ENCODE measurements at regions not wholly inside any gene's neighbourhood (a gene's known extent, or its start where the extent isn't known, plus 50 kb on each side); places are given as distances from the start of the nearest gene placed in this dataset.

DNA sequence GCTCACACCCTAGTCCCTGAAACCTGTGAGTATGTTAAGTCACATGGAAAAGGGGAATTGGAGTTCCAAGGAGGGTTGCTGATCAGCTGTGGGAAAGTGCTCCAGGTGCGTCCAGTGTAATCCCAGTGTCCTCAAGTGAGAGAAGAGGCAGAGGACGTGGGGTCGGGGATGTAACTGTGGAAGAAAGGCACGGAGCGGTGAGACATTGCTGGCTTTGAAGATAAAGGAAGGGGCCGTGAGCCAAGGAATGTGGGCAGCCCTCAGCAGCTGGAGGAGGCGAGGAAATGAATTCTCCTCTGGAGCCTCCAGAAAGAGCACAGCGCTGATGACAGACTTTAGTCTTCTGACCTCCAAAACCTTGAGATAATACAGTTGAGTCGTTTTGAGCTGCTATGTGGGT, 191.6 kb upstream of the TMEM132C start:
- Mint-ChIP-seq H3K27me3 (ENCODE audit: insufficient read depth, unreplicated experiment) (no peaks in the 10 kb centered on the region), H3K4me1 (ENCODE audit: insufficient read depth, unreplicated experiment) (no peaks in the 10 kb centered on the region), H3K4me3 (ENCODE audit: unreplicated experiment) (no peak overlapping the region), H3K27ac (ENCODE audit: low read depth, unreplicated experiment) (no peak overlapping the region), H3K9me3 (ENCODE audit: unreplicated experiment) (peaks cover 39% of the 10 kb centered on the region), H3K36me3 (ENCODE audit: insufficient read depth, unreplicated experiment) (peaks cover 5% of the 10 kb centered on the region)
- intact Hi-C loops (cut with micrococcal nuclease) = no loop called here
- ChIA-PET CTCF (no interaction called here), POLR2A (no interaction called here)
- no TSS peak for BruUV-seq (replicated peaks)
- DNase-seq (ENCODE audit: unreplicated experiment) = no peak
- TF ChIP-seq, protein P1, sequence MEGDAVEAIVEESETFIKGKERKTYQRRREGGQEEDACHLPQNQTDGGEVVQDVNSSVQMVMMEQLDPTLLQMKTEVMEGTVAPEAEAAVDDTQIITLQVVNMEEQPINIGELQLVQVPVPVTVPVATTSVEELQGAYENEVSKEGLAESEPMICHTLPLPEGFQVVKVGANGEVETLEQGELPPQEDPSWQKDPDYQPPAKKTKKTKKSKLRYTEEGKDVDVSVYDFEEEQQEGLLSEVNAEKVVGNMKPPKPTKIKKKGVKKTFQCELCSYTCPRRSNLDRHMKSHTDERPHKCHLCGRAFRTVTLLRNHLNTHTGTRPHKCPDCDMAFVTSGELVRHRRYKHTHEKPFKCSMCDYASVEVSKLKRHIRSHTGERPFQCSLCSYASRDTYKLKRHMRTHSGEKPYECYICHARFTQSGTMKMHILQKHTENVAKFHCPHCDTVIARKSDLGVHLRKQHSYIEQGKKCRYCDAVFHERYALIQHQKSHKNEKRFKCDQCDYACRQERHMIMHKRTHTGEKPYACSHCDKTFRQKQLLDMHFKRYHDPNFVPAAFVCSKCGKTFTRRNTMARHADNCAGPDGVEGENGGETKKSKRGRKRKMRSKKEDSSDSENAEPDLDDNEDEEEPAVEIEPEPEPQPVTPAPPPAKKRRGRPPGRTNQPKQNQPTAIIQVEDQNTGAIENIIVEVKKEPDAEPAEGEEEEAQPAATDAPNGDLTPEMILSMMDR (IDR thresholded peaks at IDR 0.05; ENCODE audit: unreplicated experiment) = no peak

DNA sequence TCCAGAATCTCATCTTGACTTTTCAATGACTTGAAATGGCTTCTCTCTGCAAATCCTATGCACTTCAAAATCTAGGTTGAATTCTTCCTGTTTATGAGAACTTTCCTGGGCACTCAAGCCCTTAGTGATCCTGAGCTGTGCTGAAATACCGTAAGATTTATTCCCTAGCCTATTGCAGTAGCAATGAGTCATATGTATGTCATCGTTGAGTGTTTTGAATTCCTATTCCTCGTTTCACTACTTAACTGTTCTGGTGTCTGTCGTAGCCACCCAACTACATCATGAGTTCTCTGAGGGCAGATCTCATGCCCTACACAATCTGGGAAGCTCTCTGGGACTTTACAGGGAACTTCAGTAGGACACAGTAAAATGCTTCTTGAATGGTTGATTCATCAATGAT, 190.8 kb upstream of the TMEM132C start:
- BruUV-seq (replicated peaks) = no TSS peak
- POLR2A ChIA-PET = no interaction called here
- CTCF ChIA-PET = no interaction called here
- TF ChIP-seq, protein P1 (IDR thresholded peaks at IDR 0.05; ENCODE audit: unreplicated experiment) = no peak
- Mint-ChIP-seq H3K9me3 (ENCODE audit: unreplicated experiment) (peaks cover 39% of the 10 kb centered on the region), H3K4me3 (ENCODE audit: unreplicated experiment) (no peak overlapping the region), H3K36me3 (ENCODE audit: insufficient read depth, unreplicated experiment) (peaks cover 5% of the 10 kb centered on the region), H3K4me1 (ENCODE audit: insufficient read depth, unreplicated experiment) (no peaks in the 10 kb centered on the region), H3K27me3 (ENCODE audit: insufficient read depth, unreplicated experiment) (no peaks in the 10 kb centered on the region), H3K27ac (ENCODE audit: low read depth, unreplicated experiment) (no peak overlapping the region)
- intact Hi-C loops (cut with micrococcal nuclease) = no loop called here
- peak; percentile 11 for DNase-seq (ENCODE audit: unreplicated experiment)

DNA sequence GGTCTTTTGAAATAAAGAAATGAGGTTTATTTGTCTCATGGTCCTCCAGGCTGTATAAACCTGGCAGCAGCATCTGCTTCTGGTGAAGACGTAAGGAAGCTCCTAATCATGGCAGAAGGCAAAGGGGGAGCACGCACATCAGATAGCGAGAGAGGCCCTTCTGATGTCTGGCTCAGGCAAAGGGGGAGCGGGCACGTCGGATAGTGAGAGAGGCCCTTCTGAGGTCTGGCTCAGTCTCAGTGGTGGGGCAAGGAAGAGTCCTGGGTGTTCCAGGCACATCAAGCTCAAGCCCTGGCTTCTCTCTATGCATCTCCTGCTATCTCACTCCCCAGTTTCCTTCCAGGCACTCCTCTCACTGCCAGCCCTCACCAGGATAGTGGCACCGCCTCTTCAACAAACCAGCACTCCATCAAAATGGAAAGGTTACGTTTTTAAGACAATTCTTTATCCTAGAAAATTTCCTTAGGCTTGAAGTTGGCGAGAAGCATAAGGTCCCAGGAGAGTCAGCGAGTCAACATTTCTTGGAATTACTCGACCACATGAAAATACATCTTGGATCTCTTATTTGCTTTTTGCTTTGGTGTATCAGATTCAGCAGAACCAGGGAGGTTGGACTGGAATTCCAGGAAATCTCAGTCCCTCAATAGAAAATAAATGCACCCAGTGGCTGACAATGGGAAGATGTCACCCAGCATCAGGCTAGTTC, 189.6 kb upstream of the TMEM132C start:
- DNase-seq (ENCODE audit: unreplicated experiment) = no peak
- no TSS peak for BruUV-seq (replicated peaks)
- H3K9me3 Mint-ChIP-seq (ENCODE audit: unreplicated experiment) = peaks cover 39% of the 10 kb centered on the region
- no peaks in the 10 kb centered on the region for H3K27me3 Mint-ChIP-seq (ENCODE audit: insufficient read depth, unreplicated experiment)
- TF ChIP-seq, protein P1 (IDR thresholded peaks at IDR 0.05; ENCODE audit: unreplicated experiment) = no peak
- no peaks in the 10 kb centered on the region for H3K4me1 Mint-ChIP-seq (ENCODE audit: insufficient read depth, unreplicated experiment)
- CTCF ChIA-PET = no interaction called here
- H3K4me3 Mint-ChIP-seq (ENCODE audit: unreplicated experiment) = no peak overlapping the region
- intact Hi-C loops (cut with micrococcal nuclease) = no loop called here
- POLR2A ChIA-PET = no interaction called here
- no peak overlapping the region for H3K27ac Mint-ChIP-seq (ENCODE audit: low read depth, unreplicated experiment)
- H3K36me3 Mint-ChIP-seq (ENCODE audit: insufficient read depth, unreplicated experiment) = peaks cover 5% of the 10 kb centered on the region

DNA sequence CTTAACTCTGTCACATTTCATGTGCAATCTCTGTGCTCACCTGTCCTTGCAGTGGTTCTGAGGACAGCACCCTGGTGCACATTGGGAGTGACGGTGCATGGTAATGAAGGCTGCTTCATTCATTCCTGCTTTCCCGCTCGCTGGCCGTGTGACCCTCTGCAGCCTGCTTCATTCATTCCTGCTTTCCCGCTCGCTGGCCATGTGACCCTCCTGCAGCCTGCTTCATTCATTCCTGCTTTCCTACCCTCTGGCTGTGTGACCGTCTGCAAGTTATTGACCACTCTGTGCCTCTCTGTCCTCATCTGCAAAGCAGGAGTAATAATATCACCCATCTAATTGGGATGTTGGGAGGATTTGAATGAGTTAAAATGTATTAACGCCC, 189.1 kb upstream of the TMEM132C start:
- POLR2A ChIA-PET = no interaction called here
- H3K27me3 Mint-ChIP-seq (ENCODE audit: insufficient read depth, unreplicated experiment) = no peaks in the 10 kb centered on the region
- H3K36me3 Mint-ChIP-seq (ENCODE audit: insufficient read depth, unreplicated experiment) = peaks cover 5% of the 10 kb centered on the region
- intact Hi-C loops (cut with micrococcal nuclease) = no loop called here
- H3K9me3 Mint-ChIP-seq (ENCODE audit: unreplicated experiment) = peaks cover 39% of the 10 kb centered on the region
- no peak overlapping the region for H3K27ac Mint-ChIP-seq (ENCODE audit: low read depth, unreplicated experiment)
- no peaks in the 10 kb centered on the region for H3K4me1 Mint-ChIP-seq (ENCODE audit: insufficient read depth, unreplicated experiment)
- BruUV-seq (replicated peaks) = no TSS peak
- H3K4me3 Mint-ChIP-seq (ENCODE audit: unreplicated experiment) = no peak overlapping the region
- TF ChIP-seq, protein P1 (IDR thresholded peaks at IDR 0.05; ENCODE audit: unreplicated experiment) = no peak
- DNase-seq (ENCODE audit: unreplicated experiment) = no peak
- CTCF ChIA-PET = interaction anchor here (0.6 kb wide), 1 partner anchor 20 kb away, joined by 3 read pairs; no protein-coding TSS in a partner anchor
